ENCODE measurements at regions not wholly inside any gene's neighbourhood (a gene's known extent, or its start where the extent isn't known, plus 50 kb on each side); places are given as distances from the start of the nearest gene placed in this dataset.

GRCh38 chr16:79920685-79921084, 320.1 kb upstream of the MAF start:
- H3K4me1 Mint-ChIP-seq: no peaks in the 10 kb centered on the region
- H3K36me3 Mint-ChIP-seq (ENCODE audit: low read depth): no peaks in the 10 kb centered on the region
- H3K4me3 Mint-ChIP-seq: no peak overlapping the region
- H3K27ac Mint-ChIP-seq: no peak overlapping the region
- H3K9me3 Mint-ChIP-seq: peaks cover 3% of the 10 kb centered on the region
- TF ChIP-seq CTCF (IDR thresholded peaks at IDR 0.05; ENCODE audit: unreplicated experiment in 3 of 3): no peak
- H3K27me3 Mint-ChIP-seq (ENCODE audit: low read depth): no peaks in the 10 kb centered on the region

GRCh38 chr16:79918916-79919315, 318.4 kb upstream of the MAF start:
- H3K36me3 Mint-ChIP-seq (ENCODE audit: low read depth): no peaks in the 10 kb centered on the region
- no peak overlapping the region for H3K4me3 Mint-ChIP-seq
- no peaks in the 10 kb centered on the region for H3K4me1 Mint-ChIP-seq
- no peak overlapping the region for H3K27ac Mint-ChIP-seq
- peaks cover 3% of the 10 kb centered on the region for H3K9me3 Mint-ChIP-seq
- TF ChIP-seq CTCF (IDR thresholded peaks at IDR 0.05; ENCODE audit: unreplicated experiment in 3 of 3): no peak
- H3K27me3 Mint-ChIP-seq (ENCODE audit: low read depth): no peaks in the 10 kb centered on the region

- H3K4me3 Mint-ChIP-seq: no peak overlapping the region
- no peaks in the 10 kb centered on the region for H3K36me3 Mint-ChIP-seq (ENCODE audit: low read depth)
- peaks cover 2% of the 10 kb centered on the region for H3K9me3 Mint-ChIP-seq
- no peak overlapping the region for H3K27ac Mint-ChIP-seq
- H3K27me3 Mint-ChIP-seq (ENCODE audit: low read depth): no peaks in the 10 kb centered on the region
- H3K4me1 Mint-ChIP-seq: peaks cover 5% of the 10 kb centered on the region
- TF ChIP-seq CTCF (IDR thresholded peaks at IDR 0.05; ENCODE audit: unreplicated experiment in 3 of 3): no peak
Measured at GRCh38 chr16:79915761-79916160, 315.2 kb upstream of the MAF start.

- Mint-ChIP-seq H3K36me3 (ENCODE audit: low read depth) (no peaks in the 10 kb centered on the region), H3K27ac (no peak overlapping the region), H3K9me3 (no peaks in the 10 kb centered on the region), H3K4me3 (no peak overlapping the region), H3K27me3 (ENCODE audit: low read depth) (no peaks in the 10 kb centered on the region), H3K4me1 (peaks cover 11% of the 10 kb centered on the region)
- TF ChIP-seq CTCF (IDR thresholded peaks at IDR 0.05; ENCODE audit: unreplicated experiment in 3 of 3): no peak
Measured at GRCh38 chr16:79914961-79915720, 314.6 kb upstream of the MAF start.

- Mint-ChIP-seq H3K4me3 (no peak overlapping the region), H3K9me3 (no peaks in the 10 kb centered on the region), H3K4me1 (peaks cover 22% of the 10 kb centered on the region), H3K27me3 (ENCODE audit: low read depth) (no peaks in the 10 kb centered on the region), H3K36me3 (ENCODE audit: low read depth) (no peaks in the 10 kb centered on the region), H3K27ac (no peak overlapping the region)
- no peak for TF ChIP-seq CTCF (IDR thresholded peaks at IDR 0.05; ENCODE audit: unreplicated experiment in 3 of 3)
Measured at GRCh38 chr16:79912592-79913310, 312.2 kb upstream of the MAF start.

Data from nephron (organoid).